NB4 (cell line): ENCODE measurements at regions not wholly inside any gene's neighbourhood (a gene's known extent, or its start where the extent isn't known, plus 50 kb on each side); places are given as distances from the start of the nearest gene placed in this dataset.

ENCODE experiments used
- POLR2A ChIP-seq: IDR thresholded peaks from 2 replicates; pipeline ENCODE4 v1.6.1; 2011; ENCODE audit warnings: mild to moderate bottlenecking; ENCODE audit not compliant: insufficient read length; ENCODE audit errors: extremely low read depth
- TF ChIP-seq, protein P1 (sequence below): IDR thresholded peaks from one replicate; pipeline ENCODE4 v1.5.1; 2012; ENCODE audit warnings: low read depth, low read length

DNA sequence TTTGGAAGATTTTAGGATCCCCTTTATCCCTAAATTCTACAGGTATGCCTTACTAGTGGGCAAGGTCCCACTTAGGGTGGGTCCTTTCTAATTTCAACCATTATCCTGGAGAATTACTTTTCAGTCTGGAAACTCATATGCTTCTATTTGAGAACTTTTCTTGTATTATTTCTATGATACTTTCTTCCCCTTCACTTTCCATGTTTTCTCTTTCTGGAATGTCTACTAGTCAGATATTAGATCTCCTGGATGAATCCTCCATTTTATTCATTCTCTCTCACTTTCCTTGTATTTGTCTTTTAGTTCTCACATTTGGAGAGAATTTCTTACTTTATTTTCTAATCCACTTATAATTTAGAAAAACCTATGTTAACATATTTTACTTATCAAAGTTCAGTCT lies 83.9 kb upstream of the SIPA1L2 start:
- TF ChIP-seq, protein P1, sequence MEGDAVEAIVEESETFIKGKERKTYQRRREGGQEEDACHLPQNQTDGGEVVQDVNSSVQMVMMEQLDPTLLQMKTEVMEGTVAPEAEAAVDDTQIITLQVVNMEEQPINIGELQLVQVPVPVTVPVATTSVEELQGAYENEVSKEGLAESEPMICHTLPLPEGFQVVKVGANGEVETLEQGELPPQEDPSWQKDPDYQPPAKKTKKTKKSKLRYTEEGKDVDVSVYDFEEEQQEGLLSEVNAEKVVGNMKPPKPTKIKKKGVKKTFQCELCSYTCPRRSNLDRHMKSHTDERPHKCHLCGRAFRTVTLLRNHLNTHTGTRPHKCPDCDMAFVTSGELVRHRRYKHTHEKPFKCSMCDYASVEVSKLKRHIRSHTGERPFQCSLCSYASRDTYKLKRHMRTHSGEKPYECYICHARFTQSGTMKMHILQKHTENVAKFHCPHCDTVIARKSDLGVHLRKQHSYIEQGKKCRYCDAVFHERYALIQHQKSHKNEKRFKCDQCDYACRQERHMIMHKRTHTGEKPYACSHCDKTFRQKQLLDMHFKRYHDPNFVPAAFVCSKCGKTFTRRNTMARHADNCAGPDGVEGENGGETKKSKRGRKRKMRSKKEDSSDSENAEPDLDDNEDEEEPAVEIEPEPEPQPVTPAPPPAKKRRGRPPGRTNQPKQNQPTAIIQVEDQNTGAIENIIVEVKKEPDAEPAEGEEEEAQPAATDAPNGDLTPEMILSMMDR: no peak
- TF ChIP-seq POLR2A: no peak
